Uterus (tissue), 3 donors: ENCODE measurements at regions not wholly inside any gene's neighbourhood (a gene's known extent, or its start where the extent isn't known, plus 50 kb on each side); places are given as distances from the start of the nearest gene placed in this dataset.

ENCODE experiments used
- DNase-seq, 2 donors: peaks; one replicate each; pipeline ENCODE4 v3.0.0-alpha.2; 2019 to 2020
- H3K27ac ChIP-seq, 2 donors: fragments of 200-600 bp; sonication (generic); 1 replicate in 1 of 2; 2 replicates in 1 of 2; pipeline ENCODE4 v1.5.1; 2016 to 2018
- H3K27me3 ChIP-seq, 2 donors: fragments of 200-600 bp; sonication (generic); one replicate each; pipeline ENCODE4 v1.5.1; 2018 to 2019; ENCODE audit warnings: control low read depth in 1 of 2
- H3K36me3 ChIP-seq, 2 donors: fragments of 200-600 bp; sonication (generic); one replicate each; pipeline ENCODE4 v1.5.1; 2019; ENCODE audit warnings: control low read depth in 1 of 2
- H3K4me1 ChIP-seq, 2 donors: fragments of 200-600 bp; sonication (generic); one replicate each; pipeline ENCODE4 v1.5.1; 2018 to 2019; ENCODE audit warnings: control low read depth in 1 of 2
- H3K4me3 ChIP-seq, 2 donors: fragments of 200-600 bp; sonication (generic); 1 replicate in 1 of 2; 2 replicates in 1 of 2; pipeline ENCODE4 v1.5.1; 2018 to 2019; ENCODE audit warnings: mild to moderate bottlenecking in 1 of 2
- H3K9me3 ChIP-seq, 2 donors: fragments of 200-600 bp; sonication (generic); one replicate each; pipeline ENCODE4 v1.5.1; 2019; ENCODE audit warnings: control low read depth in 1 of 2
- CTCF ChIP-seq, 4 experiments: fragments of 200-600 bp in 2 of 4; fragments of 450-650 bp in 2 of 4; sonication (generic) in 2 of 4; IDR thresholded peaks; one replicate each; pipeline ENCODE4 v1.5.1; 2016 to 2019; ENCODE audit warnings: antibody characterized with exemption in 4 of 4, mild to moderate bottlenecking in 2 of 4, moderate library complexity in 1 of 4
- POLR2A ChIP-seq, 2 donors: fragments of 450-650 bp; IDR thresholded peaks; one replicate each; pipeline ENCODE4 v1.6.1; 2016; ENCODE audit warnings: antibody characterized with exemption in 2 of 2, mild to moderate bottlenecking in 1 of 2, moderate library complexity in 1 of 2
- intact Hi-C: fragments of 100-400 bp; cut with DNase I; formaldehyde crosslinking; loops from one replicate; pipeline ENCODE4 v1.15.1; 2023; ENCODE audit warnings: low total_unique reads
- donor health status: DM: yes; HTN: yes; CAD: no.

DNA sequence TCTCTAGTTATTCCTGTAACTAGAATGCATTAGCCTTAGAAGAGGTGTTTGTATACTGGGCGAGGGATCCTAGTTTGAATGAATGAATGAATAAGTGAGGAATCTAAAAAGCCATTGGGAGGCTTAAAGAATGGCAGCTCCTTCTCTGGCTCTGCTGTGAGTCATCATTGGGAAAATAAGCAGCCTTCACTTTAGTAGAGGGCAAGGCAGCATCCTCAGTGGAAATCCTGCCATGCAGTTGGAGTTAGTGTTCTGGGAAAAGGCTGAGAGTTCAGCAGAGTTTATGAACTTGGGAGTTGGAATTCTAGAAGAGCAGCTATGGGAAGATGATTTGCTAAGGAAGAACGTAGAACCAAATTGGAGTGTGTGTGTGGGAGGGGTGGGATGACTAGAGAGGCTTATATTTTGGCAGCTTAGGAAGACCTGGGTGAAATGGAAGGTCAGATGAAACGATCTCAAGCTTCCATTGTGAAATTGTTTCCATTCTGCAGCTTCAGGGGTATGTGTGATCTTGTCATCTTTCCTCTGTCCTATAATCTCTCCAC lies 120.8 kb downstream of the PTCSC3 start:
- no peak for TF ChIP-seq CTCF (IDR thresholded peaks at IDR 0.05)
- no peak for TF ChIP-seq POLR2A (IDR thresholded peaks at IDR 0.05)
- H3K4me3 ChIP-seq = no peak overlapping the region
- no peaks in the 10 kb centered on the region for H3K36me3 ChIP-seq
- no peak overlapping the region for H3K27ac ChIP-seq
- no peak for DNase-seq
- H3K4me1 ChIP-seq = no peaks in the 10 kb centered on the region
- intact Hi-C loops = no loop called here
- H3K9me3 ChIP-seq = no peaks in the 10 kb centered on the region
- no peaks in the 10 kb centered on the region for H3K27me3 ChIP-seq

- no peak for DNase-seq
- TF ChIP-seq POLR2A (IDR thresholded peaks at IDR 0.05) = no peak
These were observed 121.5 kb downstream of the PTCSC3 start for GRCh38 chr14:36055052-36055378.

DNA sequence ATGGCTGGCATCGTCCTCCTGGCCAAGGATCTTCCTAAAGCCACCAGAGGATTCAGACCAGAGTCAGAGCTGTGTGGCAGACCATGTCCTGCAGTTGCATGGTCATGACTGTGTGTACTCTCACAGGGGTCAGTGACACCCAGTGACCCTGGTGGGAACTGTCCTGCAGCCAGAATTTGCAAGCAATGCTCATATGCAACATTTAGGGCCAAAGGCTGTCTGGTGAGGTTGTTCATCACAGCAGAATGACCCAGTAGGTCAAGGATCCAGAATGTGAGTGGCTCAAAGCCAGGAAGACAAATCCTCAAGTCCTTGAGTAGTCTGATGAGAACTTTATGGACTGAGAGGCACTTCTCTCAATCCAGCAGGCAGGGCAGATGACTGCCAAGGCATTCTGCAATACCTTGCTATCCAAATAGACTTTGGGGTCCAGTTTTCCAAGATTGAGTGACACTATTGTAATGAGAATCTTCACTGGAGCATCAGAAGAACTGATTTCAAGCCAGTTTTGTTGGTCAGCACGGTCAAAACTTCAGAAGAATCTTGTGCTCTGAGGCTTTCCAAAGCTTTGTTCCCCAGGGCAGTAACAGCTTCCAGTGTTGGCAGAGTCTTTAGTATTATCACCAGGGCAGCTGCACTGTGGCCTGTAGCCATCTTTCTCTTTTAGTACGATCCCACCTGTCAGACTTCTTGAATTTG lies 122.0 kb downstream of the PTCSC3 start:
- no peaks in the 10 kb centered on the region for H3K4me1 ChIP-seq
- peak in 1 of 2 donors; percentile 17 for DNase-seq
- intact Hi-C loops = no loop called here
- no peaks in the 10 kb centered on the region for H3K36me3 ChIP-seq
- H3K4me3 ChIP-seq = no peak overlapping the region
- H3K27ac ChIP-seq = no peak overlapping the region
- H3K9me3 ChIP-seq = no peaks in the 10 kb centered on the region
- no peaks in the 10 kb centered on the region for H3K27me3 ChIP-seq
- TF ChIP-seq POLR2A (IDR thresholded peaks at IDR 0.05) (no peak), CTCF (IDR thresholded peaks at IDR 0.05) (no peak)

More at GRCh38 chr14:36055052-36055378, 121.5 kb downstream of the PTCSC3 start:
- Histone ChIP-seq H3K27ac (no peak overlapping the region), H3K36me3 (no peaks in the 10 kb centered on the region), H3K9me3 (no peaks in the 10 kb centered on the region), H3K4me1 (no peaks in the 10 kb centered on the region), H3K27me3 (no peaks in the 10 kb centered on the region), H3K4me3 (no peak overlapping the region)
- intact Hi-C loops = no loop called here

DNA sequence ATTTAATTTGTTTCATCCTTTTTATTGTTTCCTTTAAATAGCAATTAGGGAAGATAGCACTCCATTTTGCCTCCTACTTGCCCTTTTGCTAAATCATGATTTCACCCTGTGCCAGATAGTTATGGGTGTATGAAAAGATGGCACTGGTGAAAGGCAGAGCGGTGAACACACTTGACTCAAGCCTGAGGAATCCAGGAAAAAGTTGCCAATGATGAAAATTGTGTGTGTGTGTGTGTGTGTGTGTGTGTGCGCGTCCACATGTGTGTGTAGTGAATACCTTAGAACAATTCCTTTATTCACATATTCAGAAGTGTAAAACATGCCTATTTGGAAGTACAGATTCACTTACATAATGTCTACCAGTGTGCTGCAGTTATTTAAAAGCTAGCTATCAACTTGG lies 123.8 kb downstream of the PTCSC3 start:
- H3K27ac ChIP-seq = no peak overlapping the region
- no peak for DNase-seq

DNA sequence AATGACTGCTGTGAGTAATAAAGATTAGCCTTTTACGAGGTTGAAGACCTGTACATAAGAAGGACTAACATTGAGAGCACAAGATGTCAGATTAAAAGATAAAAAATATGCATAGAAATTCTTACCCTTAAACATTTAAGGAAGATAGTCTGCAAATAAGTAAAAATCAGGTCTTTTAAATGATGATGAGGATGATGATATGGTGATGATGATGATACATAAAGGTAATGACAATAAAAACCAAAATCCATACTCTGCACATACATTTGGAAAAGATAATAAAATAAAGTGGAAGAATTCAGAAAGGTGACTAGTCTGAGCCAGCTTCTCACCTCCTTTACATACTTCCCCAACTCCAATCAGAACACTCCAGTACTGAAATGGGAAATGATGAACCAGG lies 124.5 kb downstream of the PTCSC3 start:
- H3K4me3 ChIP-seq = no peak overlapping the region
- intact Hi-C loops = no loop called here
- no peak for TF ChIP-seq CTCF (IDR thresholded peaks at IDR 0.05)
- no peak for TF ChIP-seq POLR2A (IDR thresholded peaks at IDR 0.05)
- H3K27ac ChIP-seq = no peak overlapping the region
- no peaks in the 10 kb centered on the region for H3K36me3 ChIP-seq
- no peaks in the 10 kb centered on the region for H3K9me3 ChIP-seq
- no peak for DNase-seq
- H3K27me3 ChIP-seq = no peaks in the 10 kb centered on the region
- no peaks in the 10 kb centered on the region for H3K4me1 ChIP-seq

More for the DNA sequence above, 123.8 kb downstream of the PTCSC3 start:
- Histone ChIP-seq H3K27me3 (no peaks in the 10 kb centered on the region), H3K4me1 (no peaks in the 10 kb centered on the region), H3K36me3 (no peaks in the 10 kb centered on the region), H3K9me3 (no peaks in the 10 kb centered on the region), H3K4me3 (no peak overlapping the region)
- intact Hi-C loops = no loop called here
- TF ChIP-seq POLR2A (IDR thresholded peaks at IDR 0.05) (no peak), CTCF (IDR thresholded peaks at IDR 0.05) (no peak)
